H4 (cell line): ENCODE measurements at regions not wholly inside any gene's neighbourhood (a gene's known extent, or its start where the extent isn't known, plus 50 kb on each side); places are given as distances from the start of the nearest gene placed in this dataset.
A peak's percentile ranks its signal among the peaks of the same experiment; 100 is the strongest.

Source experiments
- DNase-seq: peaks from one replicate; pipeline ENCODE4 v3.0.0-alpha.2; 2015; ENCODE audit warnings: low spot score

- DNase-seq: no peak
Observed at GRCh38 chr13:104854698-104855097, 1680.8 kb downstream of the EFNB2 start.

GRCh38 chr13:104854007-104854406 is 1681.5 kb downstream of the EFNB2 start:
- DNase-seq: no peak

- no peak for DNase-seq
Observed at GRCh38 chr13:104847922-104848321, 1687.5 kb downstream of the EFNB2 start.

GRCh38 chr13:104843401-104843800 is 1692.1 kb downstream of the EFNB2 start:
- DNase-seq: no peak

GRCh38 chr13:104841110-104841509 is 1694.4 kb downstream of the EFNB2 start:
- no peak for DNase-seq

GRCh38 chr13:104837756-104838155 is 1697.7 kb downstream of the EFNB2 start:
- no peak for DNase-seq

- DNase-seq: no peak
Observed at GRCh38 chr13:104833221-104833620, 1702.2 kb downstream of the EFNB2 start.

GRCh38 chr13:104832231-104832630 is 1703.2 kb downstream of the EFNB2 start:
- no peak for DNase-seq

- DNase-seq: no peak
Observed at GRCh38 chr13:104831831-104832230, 1703.6 kb downstream of the EFNB2 start.

- no peak for DNase-seq
Observed at GRCh38 chr13:104823709-104824108, 1711.8 kb downstream of the EFNB2 start.

GRCh38 chr13:104823071-104823470 is 1712.4 kb downstream of the EFNB2 start:
- DNase-seq: no peak

GRCh38 chr13:104817271-104817670 is 1718.2 kb downstream of the EFNB2 start:
- DNase-seq: no peak

- no peak for DNase-seq
Observed at GRCh38 chr13:104816726-104817125, 1718.7 kb downstream of the EFNB2 start.

- DNase-seq: no peak
Observed at GRCh38 chr13:104810242-104810641, 1725.2 kb downstream of the EFNB2 start.

- DNase-seq: peak; percentile 52
Observed at GRCh38 chr13:104809483-104809882, 1726.0 kb downstream of the EFNB2 start.

GRCh38 chr13:104805346-104805745 is 1730.1 kb downstream of the EFNB2 start:
- no peak for DNase-seq

- DNase-seq: no peak
Observed at GRCh38 chr13:104799152-104799551, 1732.9 kb upstream of the SLC10A2 start.

- no peak for DNase-seq
Observed at GRCh38 chr13:104798486-104798885, 1732.3 kb upstream of the SLC10A2 start.

- DNase-seq: no peak
Observed at GRCh38 chr13:104796581-104796980, 1730.4 kb upstream of the SLC10A2 start.

- no peak for DNase-seq
Observed at GRCh38 chr13:104785952-104786351, 1719.7 kb upstream of the SLC10A2 start.

GRCh38 chr13:104784891-104785290 is 1718.7 kb upstream of the SLC10A2 start:
- DNase-seq: no peak

- no peak for DNase-seq
Observed at GRCh38 chr13:104782741-104783140, 1716.5 kb upstream of the SLC10A2 start.

GRCh38 chr13:104779311-104779993 is 1713.2 kb upstream of the SLC10A2 start:
- no peak for DNase-seq

GRCh38 chr13:104773775-104774174 is 1707.6 kb upstream of the SLC10A2 start:
- peak; percentile 65 for DNase-seq
